SK-N-MC (cell line): ENCODE measurements at regions not wholly inside any gene's neighbourhood (a gene's known extent, or its start where the extent isn't known, plus 50 kb on each side); places are given as distances from the start of the nearest gene placed in this dataset.

ENCODE experiments used
- EZH2 ChIP-seq: fragments of 200-600 bp; sonication (generic); IDR thresholded peaks from one replicate; pipeline ENCODE4 v1.6.1; 2017; ENCODE audit warnings: antibody characterized with exemption
- POLR2AphosphoS5 ChIP-seq: IDR thresholded peaks from 2 replicates; pipeline ENCODE4 v1.6.1; 2012; ENCODE audit warnings: mild to moderate bottlenecking, low read depth, low read length, borderline replicate concordance

GRCh38 chr6:45741437-45742171 lies 274.1 kb downstream of the CLIC5 start:
- TF ChIP-seq EZH2, result no peak
- no peak for TF ChIP-seq POLR2AphosphoS5
